ENCODE measurements at regions not wholly inside any gene's neighbourhood (a gene's known extent, or its start where the extent isn't known, plus 50 kb on each side); places are given as distances from the start of the nearest gene placed in this dataset.

DNA sequence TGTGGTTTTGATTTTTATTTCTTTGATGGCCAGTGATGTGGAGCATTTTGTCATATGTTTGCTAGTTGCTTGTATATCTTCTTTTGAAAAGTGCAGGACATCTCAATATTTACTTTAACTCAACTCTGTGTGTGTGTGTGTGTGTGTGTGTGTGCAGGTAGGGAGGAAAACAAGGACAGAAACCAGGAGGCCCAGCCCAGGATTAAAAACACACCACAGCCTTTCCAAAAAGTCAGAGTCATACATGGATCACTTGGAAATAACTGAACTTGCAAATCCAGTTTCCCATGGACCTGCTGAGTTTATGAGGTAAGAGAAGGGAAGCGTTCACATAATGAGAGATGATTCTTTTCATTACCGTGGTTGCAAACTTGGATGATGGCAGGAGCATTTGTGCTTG, 189.9 kb upstream of the LYZL1 start:
- TF ChIP-seq, protein P1, sequence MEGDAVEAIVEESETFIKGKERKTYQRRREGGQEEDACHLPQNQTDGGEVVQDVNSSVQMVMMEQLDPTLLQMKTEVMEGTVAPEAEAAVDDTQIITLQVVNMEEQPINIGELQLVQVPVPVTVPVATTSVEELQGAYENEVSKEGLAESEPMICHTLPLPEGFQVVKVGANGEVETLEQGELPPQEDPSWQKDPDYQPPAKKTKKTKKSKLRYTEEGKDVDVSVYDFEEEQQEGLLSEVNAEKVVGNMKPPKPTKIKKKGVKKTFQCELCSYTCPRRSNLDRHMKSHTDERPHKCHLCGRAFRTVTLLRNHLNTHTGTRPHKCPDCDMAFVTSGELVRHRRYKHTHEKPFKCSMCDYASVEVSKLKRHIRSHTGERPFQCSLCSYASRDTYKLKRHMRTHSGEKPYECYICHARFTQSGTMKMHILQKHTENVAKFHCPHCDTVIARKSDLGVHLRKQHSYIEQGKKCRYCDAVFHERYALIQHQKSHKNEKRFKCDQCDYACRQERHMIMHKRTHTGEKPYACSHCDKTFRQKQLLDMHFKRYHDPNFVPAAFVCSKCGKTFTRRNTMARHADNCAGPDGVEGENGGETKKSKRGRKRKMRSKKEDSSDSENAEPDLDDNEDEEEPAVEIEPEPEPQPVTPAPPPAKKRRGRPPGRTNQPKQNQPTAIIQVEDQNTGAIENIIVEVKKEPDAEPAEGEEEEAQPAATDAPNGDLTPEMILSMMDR (conservative IDR thresholded peaks at IDR 0.05), result no peak
- TF ChIP-seq ZFX (IDR thresholded peaks at IDR 0.05), result no peak
- H3K27ac ChIP-seq, result peak overlapping the region; percentile 51

DNA sequence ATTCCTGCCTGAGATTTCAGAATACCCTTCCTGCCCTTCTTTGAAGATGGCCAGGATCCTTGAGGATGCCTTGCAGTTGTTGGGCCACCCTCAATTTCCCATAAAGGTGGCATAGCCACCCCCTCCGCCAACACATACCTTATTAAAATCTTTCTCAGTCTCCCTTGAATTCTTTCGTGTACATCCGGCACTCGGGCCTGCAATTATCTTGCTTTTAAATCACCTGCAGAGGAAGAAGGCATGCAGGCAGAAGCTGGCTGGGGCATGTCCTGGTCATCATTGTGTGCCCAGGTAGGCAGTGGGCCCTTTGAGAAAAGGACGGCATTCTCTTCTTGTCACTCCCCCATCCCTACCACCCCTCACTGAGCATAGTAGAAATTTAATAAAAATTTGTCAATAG, 189.5 kb upstream of the LYZL1 start:
- H3K27ac ChIP-seq, result peak overlapping the region; percentile 51

DNA sequence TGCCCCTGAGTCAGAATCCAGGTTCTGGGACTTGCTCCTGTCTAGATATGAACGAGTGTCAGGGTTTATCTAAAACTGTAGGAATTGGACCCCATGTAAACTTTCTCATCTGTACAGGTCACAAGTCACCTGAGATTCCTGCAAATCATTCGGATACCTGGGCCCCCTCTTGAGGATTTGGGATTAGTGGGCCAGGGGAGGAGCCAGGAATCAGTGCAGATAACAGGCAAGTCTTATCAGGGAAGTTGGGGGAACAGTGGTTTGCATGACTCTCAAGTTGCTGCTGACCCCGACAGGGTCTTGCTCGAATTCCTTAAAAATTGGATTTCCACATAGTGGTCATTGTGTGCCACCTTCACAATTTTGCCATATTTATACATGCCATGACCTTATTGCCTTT, 188.4 kb upstream of the LYZL1 start:
- peak overlapping the region; percentile 7; the same call in 1 of the 2 replicates for H3K27ac ChIP-seq
- TF ChIP-seq, protein P1 (conservative IDR thresholded peaks at IDR 0.05), result no peak
- TF ChIP-seq ZFX (IDR thresholded peaks at IDR 0.05), result no peak

More for the DNA sequence above, 189.5 kb upstream of the LYZL1 start:
- no peak for TF ChIP-seq ZFX (IDR thresholded peaks at IDR 0.05)
- TF ChIP-seq, protein P1 (conservative IDR thresholded peaks at IDR 0.05), result no peak

DNA sequence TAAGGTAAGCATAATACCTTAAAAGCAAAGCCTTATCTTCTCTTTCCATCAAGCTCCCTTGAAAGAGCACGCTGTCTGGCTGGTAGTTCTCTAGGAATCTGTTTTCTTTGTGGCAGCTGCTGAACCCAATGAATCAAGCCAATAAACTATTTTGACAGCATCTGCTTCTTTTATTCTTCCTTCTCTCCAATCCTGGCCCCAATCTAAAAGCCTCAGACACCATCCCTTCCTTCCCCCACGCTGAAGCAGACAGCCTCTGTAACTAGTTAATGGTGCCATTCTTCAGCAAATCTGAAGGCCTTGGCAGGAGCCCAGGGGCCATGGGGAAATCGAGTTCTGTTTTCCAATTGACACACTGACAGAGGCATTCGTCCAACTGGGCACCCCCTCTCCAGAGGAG, 186.6 kb upstream of the LYZL1 start:
- TF ChIP-seq ZFX (IDR thresholded peaks at IDR 0.05), result no peak
- TF ChIP-seq, protein P1 (conservative IDR thresholded peaks at IDR 0.05), result no peak
- peak overlapping the region; percentile 99 for H3K27ac ChIP-seq

DNA sequence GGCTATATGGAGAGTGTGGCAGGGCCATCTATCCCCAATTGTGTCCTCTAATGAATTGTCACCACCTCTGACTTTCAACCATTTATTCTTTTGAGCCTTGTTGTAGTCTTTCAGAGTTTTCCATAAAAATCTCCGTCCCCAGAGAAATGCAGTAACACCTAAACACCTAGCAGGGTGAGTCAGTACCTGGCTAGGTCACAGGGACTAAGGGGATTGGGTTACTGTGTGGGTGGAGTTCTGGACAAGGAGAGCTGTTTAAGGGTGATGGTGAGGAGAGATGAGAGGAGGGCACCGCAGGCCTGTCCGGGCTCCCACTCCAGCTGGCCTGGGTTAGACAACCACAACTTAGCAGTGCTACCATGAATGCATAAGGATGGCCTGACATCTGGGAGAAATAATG, 186.2 kb upstream of the LYZL1 start:
- peak overlapping the region; percentile 99 for H3K27ac ChIP-seq
- TF ChIP-seq, protein P1 (conservative IDR thresholded peaks at IDR 0.05), result no peak
- no peak for TF ChIP-seq ZFX (IDR thresholded peaks at IDR 0.05)

DNA sequence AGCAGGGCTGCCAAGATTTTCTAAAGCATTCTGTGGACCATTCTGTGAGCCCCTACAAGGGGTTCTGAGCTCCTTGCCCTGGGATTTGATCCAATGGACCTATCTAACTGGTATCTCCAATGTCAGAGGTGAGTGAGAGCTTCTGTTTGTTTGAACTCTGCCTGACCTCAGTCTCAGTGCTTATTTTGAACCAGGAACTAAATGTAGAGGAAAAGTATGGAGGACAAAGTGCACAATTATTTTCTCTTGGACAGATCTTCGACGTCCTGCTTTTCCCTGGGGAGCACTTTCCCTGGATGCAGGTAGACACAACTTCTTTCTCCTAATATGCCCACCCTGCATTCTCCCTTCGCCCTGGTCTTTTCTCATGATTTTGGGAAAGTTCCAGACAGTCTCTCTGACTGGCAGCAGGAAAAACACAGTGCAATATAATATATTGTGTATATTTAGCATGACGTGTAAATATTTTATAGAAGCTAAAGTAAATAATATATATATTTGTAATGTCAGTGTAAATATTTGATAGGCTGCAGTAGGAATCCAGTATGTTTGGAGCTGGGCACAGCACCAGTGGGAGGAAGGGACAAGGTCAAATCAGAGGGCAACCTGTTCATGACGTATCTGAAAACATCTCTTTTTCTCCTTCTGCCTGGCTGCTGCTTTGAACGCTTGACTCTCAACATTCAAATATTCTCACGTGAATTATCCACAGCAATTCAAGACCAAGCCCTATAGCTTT, 184.0 kb upstream of the LYZL1 start:
- TF ChIP-seq ZFX (IDR thresholded peaks at IDR 0.05), result no peak
- TF ChIP-seq, protein P1 (conservative IDR thresholded peaks at IDR 0.05), result no peak
- peak overlapping the region; percentile 99 for H3K27ac ChIP-seq

DNA sequence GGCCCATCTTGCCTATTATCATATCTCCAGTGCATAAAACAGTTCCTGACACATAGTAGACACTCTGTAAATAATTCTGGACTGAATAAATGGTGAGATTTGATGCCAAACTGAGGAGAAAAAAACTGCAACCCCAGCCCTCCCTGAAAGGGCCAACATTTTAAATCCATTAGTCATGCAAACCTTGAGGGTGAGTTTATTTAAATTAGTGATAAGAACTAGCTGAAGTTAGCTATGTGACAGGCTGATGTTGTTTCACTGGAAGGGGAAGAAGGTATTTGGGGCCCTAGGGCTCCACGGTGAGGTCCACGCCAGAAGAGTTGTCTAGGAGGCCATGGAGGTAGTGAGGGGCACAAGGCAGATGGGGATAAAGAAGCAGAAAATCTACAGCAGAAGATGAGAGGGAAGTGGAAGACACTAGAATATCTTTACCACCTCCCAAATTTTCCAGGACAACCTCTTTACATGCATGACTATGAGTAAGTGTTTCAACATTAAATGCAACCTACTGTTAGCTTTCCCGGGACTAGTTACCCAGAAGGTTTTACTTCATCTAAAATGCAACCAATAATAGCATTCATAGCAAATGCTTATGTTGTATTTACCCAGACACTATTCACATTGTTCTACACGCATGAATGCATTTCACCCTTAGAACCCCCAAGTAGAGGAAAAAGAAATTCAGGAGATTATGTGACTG, 183.2 kb upstream of the LYZL1 start:
- peak overlapping the region; percentile 99; the same call in 1 of the 2 replicates for H3K27ac ChIP-seq
- TF ChIP-seq, protein P1 (conservative IDR thresholded peaks at IDR 0.05), result no peak
- TF ChIP-seq ZFX (IDR thresholded peaks at IDR 0.05), result no peak
